Keratinocyte (primary cell): ENCODE measurements at regions not wholly inside any gene's neighbourhood (a gene's known extent, or its start where the extent isn't known, plus 50 kb on each side); places are given as distances from the start of the nearest gene placed in this dataset.

Source experiments
- DNase-seq: peaks from one replicate; pipeline ENCODE4 v3.0.0-alpha.2; 2011; ENCODE audit warnings: low read depth, missing footprints, low spot score
- FAIRE-seq: peaks from 2 replicates; lab custom pipeline; 2011; peaks lifted over from hg19 to GRCh38; lab: Jason Lieb, UNC
- H2AFZ ChIP-seq: 2 replicates; pipeline ENCODE4 v1.6.0; 2012; ENCODE audit warnings: low read length, control low read depth, inconsistent platforms; ENCODE audit not compliant: control insufficient read depth
- H3K27ac ChIP-seq: 2 replicates; pipeline ENCODE4 v1.5.1; 2011; ENCODE audit warnings: low read length; ENCODE audit not compliant: control insufficient read depth, insufficient read depth
- H3K27me3 ChIP-seq: 3 replicates; pipeline ENCODE4 v1.6.0; 2011; ENCODE audit warnings: low read length; ENCODE audit not compliant: control insufficient read depth, insufficient read depth; ENCODE audit errors: extremely low read depth
- H3K36me3 ChIP-seq, 2 experiments: 2 replicates in 1 of 2; 3 replicates in 1 of 2; pipeline ENCODE4 v1.5.1; 2011; ENCODE audit warnings: low read length in 2 of 2, mild to moderate bottlenecking in 1 of 2; ENCODE audit not compliant: control insufficient read depth in 2 of 2, insufficient read depth in 2 of 2; ENCODE audit errors: extremely low read depth in 1 of 2
- H3K4me1 ChIP-seq: 3 replicates; pipeline ENCODE4 v1.5.1; 2011; ENCODE audit warnings: low read length; ENCODE audit not compliant: control insufficient read depth, insufficient read depth; ENCODE audit errors: extremely low read depth
- H3K4me2 ChIP-seq: 3 replicates; pipeline ENCODE4 v1.6.0; 2011; ENCODE audit warnings: low read depth, low read length; ENCODE audit not compliant: control insufficient read depth, insufficient read depth; ENCODE audit errors: extremely low read depth
- H3K4me3 ChIP-seq, 3 experiments: fragments of 200-600 bp in 1 of 3; sonication (generic) in 1 of 3; 2 replicates in 2 of 3; 3 replicates in 1 of 3; pipeline ENCODE4 v1.5.1; 2011 to 2016; ENCODE audit warnings: low read length in 3 of 3, mild to moderate bottlenecking in 3 of 3, control low read depth in 2 of 3, inconsistent platforms in 1 of 3, low read depth in 1 of 3, mixed read lengths in 1 of 3, mixed run types in 1 of 3, moderate library complexity in 1 of 3; ENCODE audit not compliant: control insufficient read depth in 2 of 3, insufficient read depth in 2 of 3; ENCODE audit errors: extremely low read depth in 1 of 3
- H3K79me2 ChIP-seq: 2 replicates; pipeline ENCODE4 v1.6.0; 2012; ENCODE audit warnings: low read length; ENCODE audit not compliant: control insufficient read depth, insufficient read depth
- H3K9ac ChIP-seq: 3 replicates; pipeline ENCODE4 v1.6.0; 2011; ENCODE audit warnings: low read length; ENCODE audit not compliant: control insufficient read depth, insufficient read depth; ENCODE audit errors: extremely low read depth
- H3K9me1 ChIP-seq: 3 replicates; pipeline ENCODE4 v1.6.0; 2011; ENCODE audit warnings: low read length; ENCODE audit not compliant: control insufficient read depth, insufficient read depth; ENCODE audit errors: extremely low read depth
- H3K9me3 ChIP-seq: 2 replicates; pipeline ENCODE4 v1.5.1; 2012; ENCODE audit warnings: low read depth, low read length; ENCODE audit not compliant: control insufficient read depth
- H4K20me1 ChIP-seq: 3 replicates; pipeline ENCODE4 v1.6.0; 2011; ENCODE audit warnings: low read length; ENCODE audit not compliant: control insufficient read depth, insufficient read depth; ENCODE audit errors: extremely low read depth
- CTCF ChIP-seq, 3 experiments: IDR thresholded peaks in 1 of 3; conservative IDR thresholded peaks in 1 of 3; optimal IDR thresholded peaks in 1 of 3; 2 replicates in 2 of 3; 3 replicates in 1 of 3; pipeline versions ENCODE3 to v1.5.1; 2011; ENCODE audit warnings: low read length in 3 of 3, mild to moderate bottlenecking in 3 of 3, moderate library complexity in 2 of 3, control low read depth in 1 of 3, inconsistent platforms in 1 of 3; ENCODE audit not compliant: insufficient read depth in 2 of 3; ENCODE audit errors: extremely low read depth in 1 of 3
- EZH2 ChIP-seq: IDR thresholded peaks from one replicate; pipeline ENCODE4 v1.6.1; 2012; ENCODE audit warnings: inconsistent platforms, mild to moderate bottlenecking, low read length, moderate library complexity
- dilution Hi-C: fragments of 300-500 bp; cut with MboI; formaldehyde crosslinking; loops from one replicate; pipeline ENCODE4 v1.7.0; 2020; ENCODE audit warnings: low sequenced_read_pairs; ENCODE audit not compliant: extremely low pct_ligation_motif_present

GRCh38 chr12:18946106-18946505 is 183.4 kb upstream of the PLEKHA5 start:
- no peak overlapping the region for H3K27ac ChIP-seq
- TF ChIP-seq CTCF (optimal IDR thresholded peaks at IDR 0.05 in 1 of 3, IDR thresholded peaks at IDR 0.05 in 1 of 3, conservative IDR thresholded peaks at IDR 0.05 in 1 of 3; ENCODE audit: extremely low read depth in 1 of 3, insufficient read depth in 2 of 3, low read length in 3 of 3) (no peak), EZH2 (no peak)
- H2AFZ ChIP-seq = no peak overlapping the region
- no peaks in the 10 kb centered on the region for H3K4me1 ChIP-seq
- H3K9me3 ChIP-seq = no peaks in the 10 kb centered on the region
- DNase-seq (no peak), FAIRE-seq (no peak)
- H3K36me3 ChIP-seq = no peaks in the 10 kb centered on the region
- no peaks in the 10 kb centered on the region for H3K79me2 ChIP-seq
- no peaks in the 10 kb centered on the region for H4K20me1 ChIP-seq
- no peak overlapping the region for H3K4me2 ChIP-seq
- no peaks in the 10 kb centered on the region for H3K9me1 ChIP-seq
- dilution Hi-C loops = no loop called here
- H3K27me3 ChIP-seq = no peaks in the 10 kb centered on the region
- H3K9ac ChIP-seq = no peak overlapping the region
- no peak overlapping the region for H3K4me3 ChIP-seq

GRCh38 chr12:18951218-18951617 is 178.3 kb upstream of the PLEKHA5 start:
- no peaks in the 10 kb centered on the region for H4K20me1 ChIP-seq
- no peak overlapping the region for H3K4me3 ChIP-seq
- no peaks in the 10 kb centered on the region for H3K27me3 ChIP-seq
- H3K4me1 ChIP-seq = no peaks in the 10 kb centered on the region
- H3K36me3 ChIP-seq = no peaks in the 10 kb centered on the region
- H2AFZ ChIP-seq = no peak overlapping the region
- H3K79me2 ChIP-seq = no peaks in the 10 kb centered on the region
- H3K9ac ChIP-seq = no peak overlapping the region
- FAIRE-seq (no peak), DNase-seq (no peak)
- no peaks in the 10 kb centered on the region for H3K9me3 ChIP-seq
- TF ChIP-seq EZH2 (no peak), CTCF (optimal IDR thresholded peaks at IDR 0.05 in 1 of 3, IDR thresholded peaks at IDR 0.05 in 1 of 3, conservative IDR thresholded peaks at IDR 0.05 in 1 of 3; ENCODE audit: extremely low read depth in 1 of 3, insufficient read depth in 2 of 3, low read length in 3 of 3) (no peak)
- dilution Hi-C loops = no loop called here
- H3K27ac ChIP-seq = no peak overlapping the region
- H3K4me2 ChIP-seq = no peak overlapping the region
- H3K9me1 ChIP-seq = no peaks in the 10 kb centered on the region
